NOMO-1 treated with dmso at 0.1 percent for 144 hours (cell line): ENCODE measurements at regions not wholly inside any gene's neighbourhood (a gene's known extent, or its start where the extent isn't known, plus 50 kb on each side); places are given as distances from the start of the nearest gene placed in this dataset.
A peak's percentile ranks its signal among the peaks of the same experiment; 100 is the strongest.

ENCODE experiments used
- DNase-seq: peaks from one replicate; lab custom pipeline; 2025; ENCODE audit not compliant: unreplicated experiment; lab: John Stamatoyannopoulos, UW

DNA sequence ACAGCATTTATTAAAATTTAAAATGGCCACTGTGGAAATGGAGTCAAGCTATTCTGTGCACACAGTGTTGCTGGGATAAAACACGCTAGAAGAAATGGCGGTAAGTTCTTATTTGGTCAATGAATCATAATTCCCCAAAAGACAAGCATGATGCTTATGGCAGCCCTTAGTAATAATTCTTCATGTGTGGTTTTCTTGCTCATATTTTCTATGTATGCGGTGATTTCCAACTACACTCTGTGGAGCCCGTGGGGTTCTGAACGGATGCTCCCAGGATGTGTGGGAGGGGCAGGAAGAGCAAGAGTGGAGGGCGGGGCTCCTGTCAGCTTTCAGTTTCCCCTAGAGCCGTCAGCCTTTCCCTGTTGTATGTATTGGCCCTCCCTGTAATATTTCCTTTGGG, 91.7 kb upstream of the RMDN2 start:
- no peak for DNase-seq

- DNase-seq: no peak
These were observed 88.8 kb upstream of the RMDN2 start for GRCh38 chr2:37836270-37836669.

DNA sequence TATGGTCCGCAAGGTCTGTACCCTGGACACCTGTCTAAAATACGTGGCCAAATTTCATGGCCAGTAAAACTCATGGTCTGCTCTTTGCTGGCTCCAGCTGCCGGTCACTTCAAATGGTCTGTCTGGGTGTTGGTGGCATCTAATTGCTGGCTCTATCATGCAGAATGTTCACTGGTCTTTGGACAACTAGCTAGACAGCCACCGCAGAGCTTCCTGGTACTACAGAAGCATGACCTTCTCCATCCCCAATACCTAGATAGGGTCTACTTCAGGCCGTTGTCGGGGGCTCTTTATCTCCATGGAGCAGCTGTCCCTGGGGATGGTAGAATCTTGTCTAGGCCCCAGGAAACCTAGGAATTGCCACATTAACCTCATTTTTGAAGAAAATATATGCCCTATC, 88.4 kb upstream of the RMDN2 start:
- no peak for DNase-seq

- no peak for DNase-seq
These were observed 87.3 kb upstream of the RMDN2 start for GRCh38 chr2:37837628-37838328.

DNA sequence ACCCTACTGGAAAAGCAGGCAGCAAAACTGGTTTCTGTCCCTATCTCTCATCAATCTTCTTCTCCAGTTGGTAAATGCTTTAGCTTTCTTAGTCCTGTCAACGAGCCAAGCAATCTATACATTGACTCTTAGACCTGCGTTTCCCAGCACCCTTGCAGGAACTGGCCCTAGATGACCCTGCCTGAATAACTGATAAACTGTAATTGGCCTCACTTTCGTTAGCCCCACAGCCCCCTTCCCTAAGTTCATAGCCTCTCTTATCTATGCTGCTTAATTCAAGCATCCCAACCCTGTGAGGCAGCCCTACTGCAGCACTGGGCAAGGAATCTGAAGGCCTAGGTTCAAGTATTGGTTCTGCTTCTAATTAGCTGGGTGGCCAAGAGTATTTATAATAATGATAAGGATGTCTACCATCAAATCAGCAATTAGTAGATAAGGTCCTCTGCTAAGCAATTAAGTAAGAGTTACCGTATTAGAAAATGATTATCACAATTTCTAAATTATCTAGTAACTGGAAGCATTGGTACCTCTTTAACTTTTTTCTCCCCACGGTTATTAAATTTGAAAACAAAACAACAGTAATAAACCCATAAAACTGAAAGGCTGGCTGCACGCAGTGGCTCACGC, 86.4 kb upstream of the RMDN2 start:
- DNase-seq: no peak

DNA sequence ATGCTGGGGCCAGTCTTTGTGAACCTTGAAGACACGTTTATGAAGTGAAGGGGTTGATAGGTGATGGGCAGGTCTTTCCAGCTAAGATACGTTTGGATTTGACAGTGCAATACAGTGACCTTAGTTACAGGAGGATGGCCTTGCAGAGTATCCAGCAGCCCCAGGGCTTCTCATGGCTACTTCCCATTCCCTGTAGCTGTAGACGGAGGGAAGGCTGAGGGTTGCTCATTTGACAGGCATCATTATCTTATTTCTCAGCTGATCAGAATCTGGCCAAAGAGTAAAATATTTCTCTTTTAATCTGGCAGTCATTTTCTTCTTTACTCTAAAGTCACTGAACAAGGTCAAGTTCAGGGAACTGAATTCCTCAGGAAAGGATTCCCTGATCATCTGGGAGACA, 85.1 kb upstream of the RMDN2 start:
- DNase-seq: no peak

DNA sequence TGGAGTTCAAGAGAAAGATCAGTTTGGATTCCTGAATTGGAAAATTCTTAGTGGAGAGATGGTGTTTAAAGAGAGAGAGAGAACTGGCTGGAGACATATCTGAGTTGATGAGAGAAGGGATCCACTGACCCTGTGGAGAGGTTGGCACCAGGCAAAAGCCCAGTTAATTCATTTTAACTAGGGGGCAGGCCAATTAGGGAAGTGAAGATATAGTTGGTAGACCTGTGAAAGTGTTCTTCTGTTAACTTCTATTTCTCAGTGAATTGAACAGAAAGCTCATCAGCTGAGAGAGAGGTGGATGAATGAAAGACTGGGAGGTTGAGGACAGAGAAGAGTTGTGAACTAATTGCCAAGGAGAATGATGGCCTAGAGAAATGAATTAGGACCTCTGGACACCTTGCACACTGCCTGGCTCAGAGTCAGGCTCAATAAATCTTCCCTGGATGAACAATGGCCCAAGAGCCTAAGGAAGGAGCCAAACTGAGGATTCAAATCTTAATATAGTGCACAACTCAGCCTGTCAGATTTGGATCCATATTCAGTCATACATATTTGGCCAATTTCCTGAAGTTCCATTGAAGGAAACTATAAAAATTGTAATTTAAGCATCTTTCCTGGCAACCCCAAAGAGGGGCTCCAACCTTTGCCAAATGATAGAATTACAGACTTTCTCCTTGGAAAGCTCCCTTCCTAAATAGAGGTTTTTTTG, 82.2 kb upstream of the RMDN2 start:
- DNase-seq: no peak

- no peak for DNase-seq
These were observed 81.5 kb upstream of the RMDN2 start for GRCh38 chr2:37843556-37843955.

- no peak for DNase-seq
These were observed 78.9 kb upstream of the RMDN2 start for GRCh38 chr2:37846207-37846606.

DNA sequence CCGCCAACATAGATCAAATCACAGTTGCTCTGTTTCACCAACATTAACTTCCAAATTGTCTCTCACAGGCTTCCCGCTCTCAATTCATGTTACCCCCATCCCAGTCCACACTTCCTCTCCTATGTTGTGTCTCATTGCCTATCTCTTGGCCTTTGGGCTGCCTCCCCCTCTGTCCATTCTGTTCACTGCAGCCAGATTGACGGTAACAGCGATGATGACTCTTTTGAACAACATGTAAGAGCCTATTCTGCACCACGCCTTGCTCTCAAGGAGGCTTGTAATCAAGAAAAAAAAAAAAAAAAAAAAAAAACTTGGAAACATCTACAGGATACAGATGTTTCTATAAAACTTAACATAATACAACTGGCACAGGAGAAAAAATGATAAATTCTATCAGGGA, 77.3 kb upstream of the RMDN2 start:
- DNase-seq: no peak

DNA sequence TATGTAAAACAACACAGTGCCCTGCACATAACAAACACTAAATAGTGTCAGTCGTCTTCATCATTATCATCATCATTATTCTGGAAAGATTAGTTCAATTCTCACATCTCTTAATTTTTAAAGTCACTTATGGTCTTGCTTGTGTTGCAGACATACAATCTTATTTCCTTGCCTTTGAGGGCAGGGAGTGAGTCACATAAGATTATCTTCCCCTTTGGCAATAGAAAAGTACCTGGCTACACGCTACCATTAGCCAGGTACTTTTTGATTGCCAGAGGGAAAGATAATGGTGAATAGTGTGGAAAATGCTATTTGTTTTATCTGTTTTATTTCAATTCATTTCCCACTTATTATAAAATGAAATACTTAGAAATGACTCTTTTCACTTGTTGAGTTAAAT, 76.6 kb upstream of the RMDN2 start:
- DNase-seq: no peak

DNA sequence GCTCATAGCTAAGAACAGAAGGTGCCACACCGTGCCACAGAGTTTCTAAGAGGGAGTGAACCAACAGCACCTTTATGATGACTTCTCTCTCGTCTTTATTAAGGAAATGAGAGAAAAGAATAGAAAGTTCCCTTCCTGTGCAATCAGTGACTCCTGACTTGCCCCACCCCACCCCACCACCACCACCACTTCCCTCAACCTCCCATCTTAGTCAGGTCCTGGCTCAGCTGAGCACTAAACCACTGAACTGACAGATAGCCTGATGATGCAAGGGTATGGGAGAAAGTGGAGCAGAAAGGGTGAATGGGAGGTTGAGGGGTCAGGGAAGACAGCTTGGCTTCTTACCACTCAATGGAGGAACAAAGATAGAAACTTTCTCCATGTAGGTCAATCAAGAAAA, 75.2 kb upstream of the RMDN2 start:
- peak; percentile 60 for DNase-seq

DNA sequence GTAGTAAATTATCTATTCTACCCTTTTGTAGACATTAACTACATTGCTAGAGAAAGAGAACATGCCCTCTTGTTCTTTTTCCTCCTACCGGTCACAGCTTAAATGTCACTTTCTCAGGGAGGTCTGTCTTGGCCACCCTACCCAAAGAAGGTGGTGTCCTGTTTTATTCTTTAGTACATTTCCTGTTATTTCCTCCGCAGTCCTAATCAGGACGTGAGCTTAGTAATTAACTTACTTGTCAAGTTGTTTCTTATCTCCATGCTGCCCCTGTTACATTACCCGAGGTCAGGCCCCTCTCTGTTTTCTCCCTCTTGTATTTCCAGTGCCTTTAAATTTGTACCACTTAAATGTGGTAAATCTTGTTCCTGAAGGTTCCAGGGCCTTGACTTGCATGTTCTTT, 73.7 kb upstream of the RMDN2 start:
- DNase-seq: no peak

DNA sequence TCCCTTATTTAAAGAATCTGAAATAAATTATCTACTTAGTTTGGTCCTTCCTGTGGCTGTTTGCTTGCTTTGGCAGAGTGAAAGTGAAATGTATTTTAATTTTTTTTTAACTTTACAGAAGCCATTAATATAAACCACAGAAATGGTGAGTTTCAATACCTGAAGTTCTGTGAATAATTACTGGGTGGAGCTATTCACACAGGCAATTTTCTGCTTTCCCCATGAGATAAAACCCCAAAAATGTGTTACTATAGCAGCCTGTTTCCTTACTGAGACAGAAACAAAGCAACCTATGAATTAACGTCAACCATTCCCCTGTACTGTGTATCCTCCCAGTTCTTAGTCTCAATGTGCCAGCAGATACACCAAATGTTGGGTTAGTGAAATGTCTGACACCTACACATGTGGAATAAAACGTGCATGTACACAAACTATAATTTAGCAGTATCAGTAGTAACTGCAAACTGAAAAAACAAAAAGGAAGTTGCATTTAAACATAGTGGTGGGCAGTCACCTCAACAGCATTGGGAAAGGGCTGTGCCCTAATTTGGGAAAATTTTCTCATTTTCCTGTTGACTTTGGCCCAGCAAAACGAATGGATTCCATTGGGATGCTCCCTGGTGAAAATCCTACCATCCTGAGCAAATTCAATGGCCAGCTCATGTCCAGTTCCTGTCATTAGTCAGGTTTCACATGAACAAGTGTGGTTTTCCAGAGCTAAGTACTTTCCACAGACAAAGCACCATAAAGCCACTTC, 73.1 kb upstream of the RMDN2 start:
- no peak for DNase-seq

DNA sequence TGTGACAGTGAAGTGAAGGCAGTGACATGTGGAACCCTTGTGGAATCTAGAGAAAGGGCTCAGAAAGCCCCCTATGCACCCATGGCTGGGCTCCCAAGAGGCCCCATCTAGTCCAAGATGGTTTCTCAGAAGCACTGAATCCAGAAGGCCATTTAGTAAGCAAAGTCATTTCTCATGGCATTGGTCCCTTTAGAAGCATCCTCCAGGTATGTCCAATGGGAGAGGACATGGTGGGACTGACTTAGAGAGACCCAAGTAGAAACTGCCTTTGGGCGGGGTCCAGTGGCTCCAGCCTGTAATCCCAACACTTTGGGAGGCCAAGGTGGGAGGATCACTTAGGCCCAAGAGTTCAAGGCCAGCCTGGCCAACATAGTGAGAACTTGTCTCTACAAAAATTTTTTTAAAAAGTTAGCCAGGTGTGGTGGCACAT, 72.5 kb upstream of the RMDN2 start:
- DNase-seq: no peak

DNA sequence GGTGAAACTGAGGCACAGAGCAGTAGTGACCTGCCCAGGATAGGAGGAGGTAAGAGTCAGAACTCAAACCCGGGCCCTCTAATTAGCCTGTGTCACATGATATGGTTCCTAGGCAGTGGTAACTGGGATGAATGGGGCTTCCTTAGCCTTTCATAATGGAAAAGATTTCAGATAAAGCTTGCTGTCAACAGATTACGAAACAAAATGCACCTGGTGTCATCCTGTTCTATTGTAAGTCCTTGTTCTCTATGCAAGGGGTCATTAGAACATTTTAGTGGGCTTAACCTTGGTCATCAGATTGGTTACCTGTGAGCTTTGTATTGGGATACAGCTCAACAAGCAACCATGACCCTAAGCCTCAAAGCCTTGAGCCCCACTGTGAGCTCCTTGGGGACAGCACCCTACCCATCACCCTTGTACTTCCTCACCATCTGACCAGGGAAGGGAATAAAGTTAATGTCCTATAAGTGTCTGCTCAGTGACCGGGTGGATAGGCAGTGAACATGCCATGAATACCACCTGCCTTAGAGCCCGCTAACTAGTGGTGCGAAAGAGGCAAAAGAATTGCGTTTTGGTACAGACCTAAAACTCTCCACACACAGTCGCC, 70.3 kb upstream of the RMDN2 start:
- DNase-seq: no peak

DNA sequence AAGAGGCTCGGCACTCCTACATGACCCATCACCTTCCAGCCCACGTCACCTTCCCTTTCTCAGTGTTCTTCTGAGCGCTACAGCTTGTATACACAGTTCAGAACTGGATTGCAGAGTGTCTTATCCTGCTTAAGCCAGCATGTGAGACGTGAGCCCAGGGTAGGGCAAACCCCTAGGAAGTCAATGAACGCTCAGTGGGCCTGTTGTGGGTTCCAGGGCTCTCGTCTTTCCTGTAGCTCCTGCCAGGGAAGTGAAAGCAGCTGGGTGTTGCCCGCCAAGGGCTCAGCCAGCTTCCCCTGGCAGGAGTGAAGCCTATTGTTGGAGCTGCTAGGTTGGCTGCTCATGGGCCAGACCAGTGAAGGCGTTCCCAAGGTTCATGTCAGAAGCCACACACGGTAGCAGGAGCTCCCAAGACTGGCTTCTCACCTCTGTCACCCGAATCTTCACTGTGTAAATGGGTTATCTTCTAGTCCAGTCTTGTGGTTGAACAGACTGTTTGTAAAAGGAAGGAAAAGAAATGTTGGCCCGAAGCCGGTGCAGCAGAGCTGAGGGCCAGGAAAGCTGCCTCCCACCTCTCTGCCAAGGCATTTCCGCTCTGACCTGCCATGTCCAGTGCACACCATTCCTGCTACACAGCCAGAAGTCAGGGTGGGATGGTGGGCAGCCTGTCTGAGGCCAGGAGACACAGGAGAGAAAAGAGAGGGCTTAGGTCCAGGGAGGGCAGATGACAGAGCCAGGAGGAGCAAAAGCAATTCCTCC, 69.6 kb upstream of the RMDN2 start:
- peak; percentile 21 for DNase-seq

GRCh38 chr2:37856101-37856751, 68.9 kb upstream of the RMDN2 start:
- DNase-seq: no peak

- no peak for DNase-seq
These were observed 67.3 kb upstream of the RMDN2 start for GRCh38 chr2:37857575-37858399.
